PC-9 (cell line): ENCODE measurements at regions not wholly inside any gene's neighbourhood (a gene's known extent, or its start where the extent isn't known, plus 50 kb on each side); places are given as distances from the start of the nearest gene placed in this dataset.
"Not testable (repeated sequence)": the region's sequence is repeated elsewhere in the genome, so short reads cannot be mapped to it uniquely, and the experiment has no call there.

Experiments
- BruUV-seq: library from RNA; stranded (reverse); fragments of 400-500 nt; replicated peaks from 2 replicates; lab custom pipeline; 2021; lab: Mats Ljungman, UMichigan
- CTCF ChIA-PET: fragments of 300-600 bp; sonication (Branson Sonifier 250); formaldehyde crosslinking; loops from one replicate; lab custom pipeline; 2022; ENCODE audit warnings: antibody characterized with exemption; lab: Charles Lee
- POLR2A ChIA-PET: fragments of 300-600 bp; sonication (Branson Sonifier 250); formaldehyde crosslinking; loops from one replicate; lab custom pipeline; 2022; ENCODE audit warnings: antibody characterized with exemption; ENCODE audit not compliant: unreplicated experiment; lab: Charles Lee
- DNase-seq, 2 experiments: peaks; one replicate each; pipeline versions ENCODE4 v3.0.0 to v3.0.0-alpha.2; 2015 to 2022; ENCODE audit warnings: mixed read lengths in 1 of 2
- H2AFZ ChIP-seq: fragments of 200-600 bp; sonication (generic); 2 replicates; pipeline ENCODE4 v1.8.1; 2017; ENCODE audit warnings: antibody characterized with exemption
- H3F3A ChIP-seq: fragments of 200-600 bp; sonication (generic); 2 replicates; pipeline ENCODE4 v1.8.1; 2017; ENCODE audit warnings: antibody characterized with exemption, mild to moderate bottlenecking, low read depth; ENCODE audit not compliant: insufficient read depth
- H3K27ac ChIP-seq: fragments of 200-600 bp; sonication (generic); 2 replicates; pipeline ENCODE4 v1.6.1; 2016; ENCODE audit warnings: mixed run types
- H3K27me3 ChIP-seq: fragments of 200-600 bp; sonication (generic); 2 replicates; pipeline ENCODE4 v1.6.1; 2016; ENCODE audit warnings: low read depth, mixed run types; ENCODE audit not compliant: insufficient read depth
- H3K36me3 ChIP-seq: fragments of 200-600 bp; sonication (generic); 2 replicates; pipeline ENCODE4 v1.6.1; 2016; ENCODE audit warnings: low read depth, mixed run types
- H3K4me1 ChIP-seq: fragments of 200-600 bp; sonication (generic); replicated peaks from 2 replicates; pipeline ENCODE4 v1.6.1; 2016; ENCODE audit warnings: mixed run types; ENCODE audit not compliant: insufficient read depth
- H3K4me2 ChIP-seq: fragments of 200-600 bp; sonication (generic); 2 replicates; pipeline ENCODE4 v1.6.1; 2017; ENCODE audit warnings: mixed run types
- H3K4me3 ChIP-seq: fragments of 200-600 bp; sonication (generic); 2 replicates; pipeline ENCODE4 v1.6.1; 2016; ENCODE audit warnings: mixed run types
- H3K79me2 ChIP-seq: fragments of 200-600 bp; sonication (generic); 2 replicates; pipeline ENCODE4 v1.6.1; 2017; ENCODE audit warnings: low read depth, mixed run types
- H3K9me2 ChIP-seq: fragments of 200-600 bp; sonication (generic); 2 replicates; pipeline ENCODE4 v1.8.1; 2017; ENCODE audit warnings: mild to moderate bottlenecking; ENCODE audit not compliant: insufficient read depth
- H3K9me3 ChIP-seq: fragments of 200-600 bp; sonication (generic); 2 replicates; pipeline ENCODE4 v1.8.1; 2016; ENCODE audit warnings: low read depth; ENCODE audit not compliant: insufficient read depth
- H4K20me1 ChIP-seq: fragments of 200-600 bp; sonication (generic); 2 replicates; pipeline ENCODE4 v1.8.1; 2017; ENCODE audit not compliant: insufficient read depth
- EZH2 ChIP-seq: fragments of 200-600 bp; sonication (generic); IDR thresholded peaks from 2 replicates; pipeline ENCODE4 v1.8.0; 2017; ENCODE audit warnings: antibody characterized with exemption, low read depth
- intact Hi-C: fragments of 100-400 bp; cut with micrococcal nuclease; formaldehyde crosslinking; loops from one replicate; pipeline ENCODE4 v1.10.0; 2022; ENCODE audit not compliant: unreplicated experiment
- TF ChIP-seq, protein P1 (sequence below): fragments of 200-600 bp; sonication (generic); conservative IDR thresholded peaks from 2 replicates; pipeline ENCODE4 v1.6.1; 2017; ENCODE audit warnings: mixed run types, antibody characterized with exemption, mild to moderate bottlenecking, moderate library complexity

DNA sequence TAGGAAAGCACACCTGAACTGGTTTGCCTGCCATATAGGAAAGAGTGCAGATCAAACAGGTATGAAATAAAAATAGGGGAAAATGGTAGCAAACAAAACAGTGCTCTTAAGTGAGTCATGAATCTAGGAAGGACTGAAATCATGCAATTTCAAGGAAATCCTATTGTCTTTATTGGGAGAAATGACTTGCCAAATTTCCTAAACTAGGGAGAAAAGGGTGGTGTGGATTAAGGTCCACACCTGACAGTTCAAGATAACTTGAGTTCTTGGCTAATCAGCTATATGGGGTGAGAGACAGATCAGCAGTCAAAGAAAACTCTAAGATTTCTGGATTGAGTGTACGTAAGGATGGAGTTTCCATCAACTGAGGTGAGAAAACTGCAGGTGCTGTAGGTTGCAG is 101.1 kb downstream of the PRKAB2 start:
- CTCF ChIA-PET, result no interaction called here
- Histone ChIP-seq H3K4me3 (no peak overlapping the region), H3K9me3 (no peaks in the 10 kb centered on the region), H3K79me2 (no peaks in the 10 kb centered on the region), H3K27ac (no peak overlapping the region), H3K36me3 (no peaks in the 10 kb centered on the region), H2AFZ (no peak overlapping the region), H3K9me2 (no peaks in the 10 kb centered on the region), H3K4me2 (no peak overlapping the region), H4K20me1 (no peaks in the 10 kb centered on the region), H3K27me3 (peaks cover 57% of the 10 kb centered on the region), H3F3A (no peaks in the 10 kb centered on the region), H3K4me1 (no peaks in the 10 kb centered on the region)
- DNase-seq, result no peak
- TF ChIP-seq, protein P1, sequence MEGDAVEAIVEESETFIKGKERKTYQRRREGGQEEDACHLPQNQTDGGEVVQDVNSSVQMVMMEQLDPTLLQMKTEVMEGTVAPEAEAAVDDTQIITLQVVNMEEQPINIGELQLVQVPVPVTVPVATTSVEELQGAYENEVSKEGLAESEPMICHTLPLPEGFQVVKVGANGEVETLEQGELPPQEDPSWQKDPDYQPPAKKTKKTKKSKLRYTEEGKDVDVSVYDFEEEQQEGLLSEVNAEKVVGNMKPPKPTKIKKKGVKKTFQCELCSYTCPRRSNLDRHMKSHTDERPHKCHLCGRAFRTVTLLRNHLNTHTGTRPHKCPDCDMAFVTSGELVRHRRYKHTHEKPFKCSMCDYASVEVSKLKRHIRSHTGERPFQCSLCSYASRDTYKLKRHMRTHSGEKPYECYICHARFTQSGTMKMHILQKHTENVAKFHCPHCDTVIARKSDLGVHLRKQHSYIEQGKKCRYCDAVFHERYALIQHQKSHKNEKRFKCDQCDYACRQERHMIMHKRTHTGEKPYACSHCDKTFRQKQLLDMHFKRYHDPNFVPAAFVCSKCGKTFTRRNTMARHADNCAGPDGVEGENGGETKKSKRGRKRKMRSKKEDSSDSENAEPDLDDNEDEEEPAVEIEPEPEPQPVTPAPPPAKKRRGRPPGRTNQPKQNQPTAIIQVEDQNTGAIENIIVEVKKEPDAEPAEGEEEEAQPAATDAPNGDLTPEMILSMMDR, result no peak
- TF ChIP-seq EZH2, result no peak
- intact Hi-C loops, result no loop called here
- POLR2A ChIA-PET, result no interaction called here
- BruUV-seq, result no TSS peak

DNA sequence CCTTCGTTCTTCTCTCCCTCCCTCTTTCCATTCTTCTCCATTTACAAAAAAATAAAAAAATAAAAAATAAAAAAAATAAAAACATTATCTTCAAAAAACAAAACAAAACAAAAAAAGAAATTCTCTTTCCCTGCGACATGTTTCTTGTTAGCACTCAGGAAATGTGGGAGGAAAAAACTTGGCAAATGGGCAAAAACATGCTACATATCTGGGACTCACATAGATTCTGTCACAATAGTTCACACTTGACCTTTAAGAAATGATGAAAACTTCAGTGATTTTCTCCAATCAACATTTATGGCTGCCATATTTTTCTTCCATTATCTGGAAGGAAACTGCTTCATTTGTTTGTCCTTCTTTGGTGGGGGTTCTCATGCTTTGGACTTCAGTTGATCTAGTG is 109.3 kb downstream of the PRKAB2 start:
- Histone ChIP-seq H3K27ac (no peak overlapping the region), H3K4me3 (no peak overlapping the region), H3K4me1 (no peaks in the 10 kb centered on the region), H3K9me3 (no peaks in the 10 kb centered on the region), H4K20me1 (no peaks in the 10 kb centered on the region), H3F3A (no peaks in the 10 kb centered on the region), H2AFZ (no peak overlapping the region), H3K79me2 (no peaks in the 10 kb centered on the region), H3K36me3 (no peaks in the 10 kb centered on the region), H3K4me2 (no peak overlapping the region), H3K27me3 (peaks cover 50% of the 10 kb centered on the region), H3K9me2 (no peaks in the 10 kb centered on the region)
- ChIA-PET CTCF (no interaction called here), POLR2A (no interaction called here)
- intact Hi-C loops, result no loop called here
- no TSS peak for BruUV-seq
- TF ChIP-seq, protein P1, result no peak
- TF ChIP-seq EZH2, result no peak
- DNase-seq, result no peak

DNA sequence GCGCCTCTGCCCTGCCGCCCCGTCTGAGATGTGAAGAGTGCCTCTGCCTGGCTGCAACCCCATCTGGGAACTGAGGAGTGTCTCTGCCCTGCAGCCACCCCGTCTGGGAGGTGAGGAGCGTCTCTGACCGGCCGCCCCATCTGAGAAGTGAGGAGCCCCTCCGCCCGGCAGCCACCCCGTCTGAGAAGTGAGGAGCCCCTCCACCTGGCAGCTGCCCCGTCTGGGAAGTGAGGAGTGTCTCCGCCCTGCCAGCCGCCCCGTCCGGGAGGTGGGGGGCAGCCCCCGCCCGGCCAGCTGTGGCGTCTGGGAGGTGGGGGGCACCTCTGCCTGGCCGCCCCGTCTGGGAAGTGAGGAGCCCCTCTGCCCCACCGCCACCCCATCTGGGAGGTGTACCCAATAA is 110.4 kb downstream of the PRKAB2 start:
- H4K20me1 ChIP-seq, H3F3A ChIP-seq, H3K79me2 ChIP-seq, H3K4me2 ChIP-seq, H3K9me3 ChIP-seq, H3K36me3 ChIP-seq, DNase-seq, H3K4me1 ChIP-seq, CTCF ChIA-PET, H3K27ac ChIP-seq, POLR2A ChIA-PET, H2AFZ ChIP-seq, H3K4me3 ChIP-seq, BruUV-seq, intact Hi-C loops, H3K9me2 ChIP-seq: not testable (repeated sequence)
- peaks cover 57% of the 10 kb centered on the region for H3K27me3 ChIP-seq

DNA sequence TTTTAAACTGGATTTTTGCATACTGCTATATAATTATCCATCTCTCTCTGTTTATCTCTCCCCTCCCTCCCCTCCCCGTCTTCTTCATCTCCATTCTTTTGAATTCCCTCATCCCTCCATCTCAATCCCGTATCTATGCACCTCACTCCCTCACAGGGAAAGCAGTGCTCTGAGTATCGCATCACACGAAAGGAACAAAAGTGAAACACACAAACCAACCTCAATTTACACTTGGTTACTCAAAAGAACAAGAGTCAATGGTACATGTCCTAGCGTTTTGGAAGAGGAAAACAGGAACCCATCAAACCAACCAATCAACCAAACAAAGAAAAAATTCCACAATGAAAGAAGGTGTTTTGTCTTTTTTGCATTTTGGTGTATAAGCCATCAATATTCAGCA is 115.1 kb downstream of the NBPF12 start:
- Histone ChIP-seq H3K9me2 (no peaks in the 10 kb centered on the region), H3K27ac (no peak overlapping the region), H3K79me2 (no peaks in the 10 kb centered on the region), H3K4me1 (no peaks in the 10 kb centered on the region), H3F3A (no peaks in the 10 kb centered on the region), H3K9me3 (no peaks in the 10 kb centered on the region), H2AFZ (no peak overlapping the region), H4K20me1 (no peaks in the 10 kb centered on the region), H3K27me3 (peaks cover 50% of the 10 kb centered on the region), H3K4me2 (no peak overlapping the region), H3K36me3 (no peaks in the 10 kb centered on the region), H3K4me3 (no peak overlapping the region)
- BruUV-seq, result no TSS peak
- DNase-seq, result no peak
- no peak for TF ChIP-seq EZH2
- TF ChIP-seq, protein P1, result no peak
- intact Hi-C loops, result no loop called here
- POLR2A ChIA-PET, result no interaction called here
- CTCF ChIA-PET, result no interaction called here
